Common myeloid progenitor, CD34-positive (primary cell): ENCODE measurements at regions not wholly inside any gene's neighbourhood (a gene's known extent, or its start where the extent isn't known, plus 50 kb on each side); places are given as distances from the start of the nearest gene placed in this dataset.
"Not testable (repeated sequence)": the region's sequence is repeated elsewhere in the genome, so short reads cannot be mapped to it uniquely, and the experiment has no call there.

Experiments
- CTCF ChIA-PET: fragments of 350-600 bp; sonication (Branson Sonifier 250); formaldehyde crosslinking; loops from one replicate; lab custom pipeline; 2021; ENCODE audit warnings: antibody characterized with exemption; lab: Charles Lee
- POLR2A ChIA-PET: fragments of 350-600 bp; sonication (Branson Sonifier 250); formaldehyde crosslinking; loops from one replicate; lab custom pipeline; 2021; ENCODE audit warnings: antibody characterized with exemption; lab: Charles Lee
- DNase-seq, 3 donors: peaks; one replicate each; pipeline versions ENCODE4 v3.0.0 to v3.0.0-alpha.2; 2013
- H3K27ac ChIP-seq, 2 experiments: 1 replicate in 1 of 2; 2 replicates in 1 of 2; pipeline ENCODE4 v1.7.0; 2013; ENCODE audit warnings: inconsistent platforms in 2 of 2, low read length in 2 of 2, mild to moderate bottlenecking in 2 of 2, low read depth in 1 of 2, moderate library complexity in 1 of 2; ENCODE audit not compliant: severe bottlenecking in 2 of 2, insufficient read depth in 1 of 2, poor library complexity in 1 of 2
- H3K27me3 ChIP-seq, 5 experiments: replicated peaks in 2 of 5; 1 replicate in 3 of 5; 2 replicates in 2 of 5; pipeline versions ENCODE4 v1.6.1 to v1.7.0; 2013; ENCODE audit warnings: low read length in 4 of 5, mild to moderate bottlenecking in 2 of 5, moderate library complexity in 2 of 5, inconsistent platforms in 1 of 5; ENCODE audit not compliant: insufficient read depth in 5 of 5, control insufficient read depth in 4 of 5
- H3K36me3 ChIP-seq, 4 experiments: 1 replicate in 2 of 4; 2 replicates in 2 of 4; pipeline versions ENCODE4 v1.6.1 to v1.7.0; 2013; ENCODE audit warnings: low read length in 3 of 4, control low read depth in 1 of 4, mild to moderate bottlenecking in 1 of 4; ENCODE audit not compliant: control insufficient read depth in 4 of 4, insufficient read depth in 4 of 4
- H3K4me1 ChIP-seq, 4 experiments: 1 replicate in 3 of 4; 2 replicates in 1 of 4; pipeline versions ENCODE4 v1.6.1 to v1.7.1; 2013; ENCODE audit warnings: low read length in 3 of 4, mild to moderate bottlenecking in 3 of 4, control low read depth in 1 of 4, inconsistent platforms in 1 of 4, moderate library complexity in 1 of 4; ENCODE audit not compliant: control insufficient read depth in 4 of 4, insufficient read depth in 4 of 4; ENCODE audit errors: control extremely low read depth in 1 of 4
- H3K4me3 ChIP-seq, 7 experiments: 1 replicate in 4 of 7; 2 replicates in 3 of 7; pipeline versions ENCODE4 v1.5.1 to v1.7.0; 2013; ENCODE audit warnings: mild to moderate bottlenecking in 7 of 7, low read length in 6 of 7, moderate library complexity in 6 of 7, inconsistent platforms in 2 of 7, low read depth in 2 of 7, control low read depth in 1 of 7; ENCODE audit not compliant: insufficient read depth in 4 of 7, control insufficient read depth in 1 of 7; ENCODE audit errors: extremely low read depth in 1 of 7
- H3K9me3 ChIP-seq, 5 experiments: 1 replicate in 4 of 5; 2 replicates in 1 of 5; pipeline versions ENCODE4 v1.6.1 to v1.7.1; 2013; ENCODE audit warnings: low read length in 4 of 5, mild to moderate bottlenecking in 2 of 5, inconsistent platforms in 1 of 5, low read depth in 1 of 5, moderate library complexity in 1 of 5; ENCODE audit not compliant: control insufficient read depth in 4 of 5, insufficient read depth in 2 of 5; ENCODE audit errors: control extremely low read depth in 1 of 5
- WGBS: methylation state at CpG from one replicate; pipeline ENCODE4 v1.1.5; 2013; ENCODE audit not compliant: insufficient coverage; 5-methylcytosine and 5-hydroxymethylcytosine counted together

GRCh38 chr6:56812851-56813250 lies 142.1 kb upstream of the BEND6 start:
- WGBS: no CpG with 5 or more reads among the region's 3 CpGs
- not testable (repeated sequence) for H3K4me1 ChIP-seq

GRCh38 chr6:56808871-56809359 lies 146.0 kb upstream of the BEND6 start:
- Histone ChIP-seq H3K9me3 (no peaks in the 10 kb centered on the region), H3K36me3 (no peaks in the 10 kb centered on the region), H3K27ac (no peak overlapping the region), H3K27me3 (no peaks in the 10 kb centered on the region), H3K4me3 (no peak overlapping the region), H3K4me1 (no peaks in the 10 kb centered on the region)
- CTCF ChIA-PET: interaction anchor here (1.0 to 1.3 kb wide), 3 partner anchors 10 to 35 kb away, joined by 3 read pairs; no protein-coding TSS in a partner anchor
- POLR2A ChIA-PET: no interaction called here
- 93% methylated on average over 2 of the region's 3 CpGs for WGBS
- DNase-seq: no peak

More at GRCh38 chr6:56812851-56813250, 142.1 kb upstream of the BEND6 start:
- H3K36me3 ChIP-seq, POLR2A ChIA-PET, H3K27ac ChIP-seq, H3K9me3 ChIP-seq, CTCF ChIA-PET, DNase-seq, H3K27me3 ChIP-seq, H3K4me3 ChIP-seq: not testable (repeated sequence)

GRCh38 chr6:56807989-56808337 lies 146.9 kb upstream of the BEND6 start:
- POLR2A ChIA-PET: no interaction called here
- no peaks in the 10 kb centered on the region for H3K9me3 ChIP-seq
- H3K4me1 ChIP-seq: no peaks in the 10 kb centered on the region
- no peaks in the 10 kb centered on the region for H3K27me3 ChIP-seq
- CTCF ChIA-PET: no interaction called here
- no peak overlapping the region for H3K4me3 ChIP-seq
- WGBS: no CpG with 5 or more reads among the region's 4 CpGs
- no peak for DNase-seq
- no peaks in the 10 kb centered on the region for H3K36me3 ChIP-seq
- H3K27ac ChIP-seq: no peak overlapping the region

GRCh38 chr6:56807326-56807988 lies 147.4 kb upstream of the BEND6 start:
- Histone ChIP-seq H3K27ac (no peak overlapping the region), H3K4me1 (peaks cover 0 to 1% (median 0%) of the 10 kb centered on the region in 4 experiments), H3K36me3 (no peaks in the 10 kb centered on the region), H3K4me3 (no peak overlapping the region), H3K27me3 (no peaks in the 10 kb centered on the region), H3K9me3 (no peaks in the 10 kb centered on the region)
- WGBS: 100% methylated on average over 2 of the region's 4 CpGs
- no peak for DNase-seq
- POLR2A ChIA-PET: no interaction called here
- CTCF ChIA-PET: interaction anchor here (0.7 to 1.2 kb wide), 2 partner anchors 10 to 13 kb away, joined by 3 to 4 read pairs; no protein-coding TSS in a partner anchor

- no peak overlapping the region for H3K27ac ChIP-seq
These were observed 148.5 kb upstream of the BEND6 start for GRCh38 chr6:56806368-56806767.

GRCh38 chr6:56804996-56805395 lies 149.9 kb upstream of the BEND6 start:
- no CpG with 5 or more reads among the region's 1 CpG for WGBS
- H3K4me3 ChIP-seq: no peak overlapping the region
- H3K9me3 ChIP-seq: no peaks in the 10 kb centered on the region
- CTCF ChIA-PET: no interaction called here
- no peaks in the 10 kb centered on the region for H3K27me3 ChIP-seq
- peaks cover 0 to 1% (median 0%) of the 10 kb centered on the region in 4 experiments for H3K4me1 ChIP-seq
- POLR2A ChIA-PET: no interaction called here
- no peaks in the 10 kb centered on the region for H3K36me3 ChIP-seq
- no peak overlapping the region for H3K27ac ChIP-seq
- DNase-seq: no peak

More at GRCh38 chr6:56806368-56806767, 148.5 kb upstream of the BEND6 start:
- Histone ChIP-seq H3K27me3 (no peaks in the 10 kb centered on the region), H3K36me3 (no peaks in the 10 kb centered on the region), H3K4me1 (peaks cover 0 to 1% (median 0%) of the 10 kb centered on the region in 4 experiments), H3K9me3 (no peaks in the 10 kb centered on the region), H3K4me3 (no peak overlapping the region)
- DNase-seq: no peak
- ChIA-PET CTCF (interaction anchor here (1.2 kb wide), 1 partner anchor 14 kb away, joined by 4 read pairs; no protein-coding TSS in a partner anchor), POLR2A (no interaction called here)
- 83% methylated on average over 1 of the region's 1 CpG for WGBS

- H3K27me3 ChIP-seq: no peaks in the 10 kb centered on the region
- H3K4me3 ChIP-seq: no peak overlapping the region
- CTCF ChIA-PET: no interaction called here
- peaks cover 0 to 1% (median 0%) of the 10 kb centered on the region in 4 experiments for H3K4me1 ChIP-seq
- no peak for DNase-seq
- POLR2A ChIA-PET: no interaction called here
- 100% methylated on average over 1 of the region's 2 CpGs for WGBS
- no peaks in the 10 kb centered on the region for H3K9me3 ChIP-seq
- H3K36me3 ChIP-seq: no peaks in the 10 kb centered on the region
- H3K27ac ChIP-seq: no peak overlapping the region
These were observed 151.3 kb upstream of the BEND6 start for GRCh38 chr6:56803594-56803993.
